ENCODE measurements at regions not wholly inside any gene's neighbourhood (a gene's known extent, or its start where the extent isn't known, plus 50 kb on each side); places are given as distances from the start of the nearest gene placed in this dataset.

GRCh38 chr4:188554413-188554812 lies 415.2 kb downstream of the TRIML1 start:
- no peak for DNase-seq (ENCODE audit: low spot score)
- in situ Hi-C loops (cut with MboI; ENCODE audit: low pct_unique_long_range_greater_than_20kb, low sequenced_read_pairs, unreplicated experiment), result no loop called here
- no peak for TF ChIP-seq CTCF (IDR thresholded peaks at IDR 0.05; ENCODE audit: extremely low read depth, insufficient read depth, missing control alignments)

- no peak for DNase-seq (ENCODE audit: low spot score)
- TF ChIP-seq CTCF (IDR thresholded peaks at IDR 0.05; ENCODE audit: extremely low read depth, insufficient read depth, missing control alignments), result no peak
- in situ Hi-C loops (cut with MboI; ENCODE audit: low pct_unique_long_range_greater_than_20kb, low sequenced_read_pairs, unreplicated experiment), result no loop called here
Measured at GRCh38 chr4:188573104-188573503, 433.9 kb downstream of the TRIML1 start.

GRCh38 chr4:188578657-188579056 lies 439.4 kb downstream of the TRIML1 start:
- in situ Hi-C loops (cut with MboI; ENCODE audit: low pct_unique_long_range_greater_than_20kb, low sequenced_read_pairs, unreplicated experiment), result no loop called here
- no peak for DNase-seq (ENCODE audit: low spot score)
- TF ChIP-seq CTCF (IDR thresholded peaks at IDR 0.05; ENCODE audit: extremely low read depth, insufficient read depth, missing control alignments), result no peak

- no peak for TF ChIP-seq CTCF (IDR thresholded peaks at IDR 0.05; ENCODE audit: extremely low read depth, insufficient read depth, missing control alignments)
- no peak for DNase-seq (ENCODE audit: low spot score)
- in situ Hi-C loops (cut with MboI; ENCODE audit: low pct_unique_long_range_greater_than_20kb, low sequenced_read_pairs, unreplicated experiment), result no loop called here
Measured at GRCh38 chr4:188596021-188596420, 456.8 kb downstream of the TRIML1 start.

- in situ Hi-C loops (cut with MboI; ENCODE audit: low pct_unique_long_range_greater_than_20kb, low sequenced_read_pairs, unreplicated experiment), result no loop called here
- DNase-seq (ENCODE audit: low spot score), result no peak
- no peak for TF ChIP-seq CTCF (IDR thresholded peaks at IDR 0.05; ENCODE audit: extremely low read depth, insufficient read depth, missing control alignments)
Measured at GRCh38 chr4:188603646-188604045, 464.4 kb downstream of the TRIML1 start.

- in situ Hi-C loops (cut with MboI; ENCODE audit: low pct_unique_long_range_greater_than_20kb, low sequenced_read_pairs, unreplicated experiment), result no loop called here
- no peak for DNase-seq (ENCODE audit: low spot score)
- no peak for TF ChIP-seq CTCF (IDR thresholded peaks at IDR 0.05; ENCODE audit: extremely low read depth, insufficient read depth, missing control alignments)
Measured at GRCh38 chr4:188606635-188607034, 467.4 kb downstream of the TRIML1 start.

- DNase-seq (ENCODE audit: low spot score), result no peak
- TF ChIP-seq CTCF (IDR thresholded peaks at IDR 0.05; ENCODE audit: extremely low read depth, insufficient read depth, missing control alignments), result no peak
- in situ Hi-C loops (cut with MboI; ENCODE audit: low pct_unique_long_range_greater_than_20kb, low sequenced_read_pairs, unreplicated experiment), result no loop called here
Measured at GRCh38 chr4:188611143-188611542, 471.9 kb downstream of the TRIML1 start.
